HL-60 (cell line): ENCODE measurements at regions not wholly inside any gene's neighbourhood (a gene's known extent, or its start where the extent isn't known, plus 50 kb on each side); places are given as distances from the start of the nearest gene placed in this dataset.

Source experiments
- CTCF ChIP-seq: IDR thresholded peaks from one replicate; pipeline ENCODE4 v1.5.1; 2011; ENCODE audit warnings: low read length, control low read depth, inconsistent platforms; ENCODE audit not compliant: insufficient read depth
- GABPA ChIP-seq: IDR thresholded peaks from 2 replicates; pipeline ENCODE4 v1.6.1; 2012; ENCODE audit warnings: low read depth
- POLR2AphosphoS5 ChIP-seq: IDR thresholded peaks from 2 replicates; pipeline ENCODE4 v1.6.1; 2012; ENCODE audit warnings: low read depth
- REST ChIP-seq: IDR thresholded peaks from 2 replicates; pipeline ENCODE4 v1.6.1; 2012; ENCODE audit warnings: low read depth; ENCODE audit not compliant: insufficient replicate concordance

DNA sequence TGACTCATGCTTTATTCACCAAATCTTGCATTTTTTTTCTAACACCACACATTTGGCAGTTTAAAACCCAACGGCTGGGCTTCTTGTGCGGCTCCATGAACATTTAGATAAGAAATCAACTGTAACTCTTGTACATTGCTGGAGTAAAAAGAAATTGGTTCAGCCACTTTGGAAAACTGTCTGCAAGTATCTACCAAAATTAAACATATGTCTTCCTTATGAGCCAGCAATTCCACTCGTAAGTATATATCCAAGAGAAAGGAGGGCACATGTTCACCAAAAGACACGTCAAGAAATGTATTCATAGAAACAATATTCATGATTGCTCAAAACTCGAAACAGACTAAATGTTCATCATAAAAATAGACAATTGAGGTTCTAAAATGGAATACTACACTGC is 291.9 kb upstream of the POU1F1 start:
- no peak for TF ChIP-seq CTCF
- TF ChIP-seq POLR2AphosphoS5: no peak
- no peak for TF ChIP-seq GABPA
- no peak for TF ChIP-seq REST
